ENCODE measurements at regions not wholly inside any gene's neighbourhood (a gene's known extent, or its start where the extent isn't known, plus 50 kb on each side); places are given as distances from the start of the nearest gene placed in this dataset.

DNA sequence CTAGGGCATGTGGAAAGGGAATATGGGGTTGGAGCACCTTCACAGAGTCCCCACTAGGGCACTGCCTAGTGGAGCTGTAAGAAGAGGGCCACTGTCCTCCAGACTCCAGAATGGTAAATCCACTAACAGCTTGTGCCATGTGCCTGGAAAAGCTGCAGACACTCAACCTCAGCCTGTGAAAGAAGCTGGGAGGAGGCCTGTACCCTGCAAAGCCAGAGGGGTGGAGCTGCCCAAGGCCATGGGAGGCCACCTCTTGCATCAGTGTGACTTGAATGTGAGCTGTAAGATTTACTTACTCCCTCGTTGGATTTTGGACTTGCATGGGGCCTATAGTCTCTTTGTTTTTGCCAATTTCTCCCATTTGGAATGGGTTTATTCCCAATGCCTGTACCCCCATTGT, 705.2 kb upstream of the ROBO1 start:
- TF ChIP-seq CTCF (IDR thresholded peaks at IDR 0.05; ENCODE audit: low read depth, low read length, missing control alignments), result no peak
- no peak overlapping the region for H3K4me3 ChIP-seq (replicated peaks; ENCODE audit: low read depth, low read length)
- DNase-seq (ENCODE audit: extremely low read depth, low read depth), result no peak

DNA sequence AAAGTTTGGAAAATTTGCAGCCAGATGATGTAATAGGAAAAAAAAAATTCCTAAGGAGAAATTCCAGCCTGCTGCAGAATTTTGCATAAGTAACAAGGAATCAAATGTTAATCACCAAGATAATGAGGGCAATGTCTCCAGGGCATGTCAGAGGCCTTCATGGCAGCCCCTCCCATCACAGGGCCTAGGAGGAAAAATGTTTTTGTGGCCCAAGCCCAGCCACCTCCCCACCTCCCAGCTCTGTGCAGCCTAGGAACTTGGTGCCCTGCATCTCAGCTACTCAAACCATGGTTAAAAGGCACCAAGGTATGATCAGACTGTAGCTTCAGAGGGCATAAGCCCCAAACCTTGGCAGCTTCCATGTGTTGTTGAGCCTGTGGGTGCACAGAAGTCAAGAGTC, 704.7 kb upstream of the ROBO1 start:
- no peak for DNase-seq (ENCODE audit: extremely low read depth, low read depth)
- H3K4me3 ChIP-seq (replicated peaks; ENCODE audit: low read depth, low read length), result no peak overlapping the region
- TF ChIP-seq CTCF (IDR thresholded peaks at IDR 0.05; ENCODE audit: low read depth, low read length, missing control alignments), result no peak

DNA sequence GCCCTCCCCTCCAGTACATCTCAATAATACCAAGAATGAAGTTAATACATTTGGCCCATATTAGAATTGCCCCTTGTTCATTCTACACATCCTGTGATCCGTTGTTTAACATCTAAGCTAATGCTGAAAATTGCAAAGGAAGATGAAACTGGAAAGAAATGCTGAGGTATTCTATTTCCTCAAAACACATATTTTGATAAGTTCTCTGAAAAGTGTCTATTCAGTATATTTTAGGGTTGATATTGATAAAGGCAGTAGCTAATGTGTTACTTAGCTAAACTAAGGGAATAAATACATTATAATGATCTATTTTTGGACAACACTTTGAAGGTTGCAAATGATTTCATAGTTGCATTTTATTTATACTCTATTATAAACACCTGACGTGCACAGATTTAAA, 702.6 kb upstream of the ROBO1 start:
- no peak overlapping the region for H3K4me3 ChIP-seq (replicated peaks; ENCODE audit: low read depth, low read length)
- DNase-seq (ENCODE audit: extremely low read depth, low read depth), result no peak
- TF ChIP-seq CTCF (IDR thresholded peaks at IDR 0.05; ENCODE audit: low read depth, low read length, missing control alignments), result no peak

GRCh38 chr3:80465746-80466145, 697.9 kb upstream of the ROBO1 start:
- H3K4me3 ChIP-seq (replicated peaks; ENCODE audit: low read depth, low read length), result no peak overlapping the region
- TF ChIP-seq CTCF (IDR thresholded peaks at IDR 0.05; ENCODE audit: low read depth, low read length, missing control alignments), result no peak
- no peak for DNase-seq (ENCODE audit: extremely low read depth, low read depth)

- DNase-seq (ENCODE audit: extremely low read depth, low read depth), result no peak
- no peak overlapping the region for H3K4me3 ChIP-seq (replicated peaks; ENCODE audit: low read depth, low read length)
- no peak for TF ChIP-seq CTCF (IDR thresholded peaks at IDR 0.05; ENCODE audit: low read depth, low read length, missing control alignments)
These were observed 683.6 kb upstream of the ROBO1 start for GRCh38 chr3:80451393-80451792.

DNA sequence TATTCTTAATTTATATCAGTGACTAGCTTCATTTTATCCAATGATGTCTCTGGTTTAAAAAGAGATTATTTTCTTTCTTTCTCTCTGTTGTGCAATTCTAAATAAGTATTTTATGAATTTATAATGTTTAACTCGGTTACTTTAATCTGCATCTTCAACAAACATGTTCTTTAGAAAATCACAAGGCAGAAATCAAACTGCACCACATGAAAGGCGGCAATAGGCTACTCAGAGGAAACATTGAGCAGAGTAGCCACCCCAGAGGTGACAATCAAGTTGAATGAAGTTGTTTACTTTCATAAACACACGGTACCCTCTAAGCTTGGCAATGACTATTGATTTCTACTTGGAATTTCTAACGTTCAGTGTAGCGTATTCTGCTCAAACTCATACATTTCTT, 677.8 kb upstream of the ROBO1 start:
- H3K4me3 ChIP-seq (replicated peaks; ENCODE audit: low read depth, low read length), result no peak overlapping the region
- no peak for TF ChIP-seq CTCF (IDR thresholded peaks at IDR 0.05; ENCODE audit: low read depth, low read length, missing control alignments)
- DNase-seq (ENCODE audit: extremely low read depth, low read depth), result no peak

DNA sequence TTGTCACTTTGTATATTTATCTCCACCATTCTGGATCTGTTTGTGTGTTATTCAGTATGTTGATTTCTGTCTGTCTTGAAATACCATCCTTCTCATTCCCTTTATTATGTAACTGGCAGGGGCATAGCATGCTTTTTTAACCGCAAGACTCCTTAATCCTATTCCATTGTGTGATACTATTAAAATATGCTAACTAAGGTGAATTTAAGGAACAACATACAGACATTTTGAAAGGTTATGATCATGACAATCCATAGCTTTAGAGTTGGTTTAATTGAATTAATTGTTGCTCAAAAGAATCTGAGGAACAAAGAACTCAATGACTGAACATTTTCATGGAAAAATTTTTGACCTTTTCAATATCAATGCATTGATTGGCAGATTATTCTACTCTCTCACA, 677.3 kb upstream of the ROBO1 start:
- H3K4me3 ChIP-seq (replicated peaks; ENCODE audit: low read depth, low read length), result no peak overlapping the region
- DNase-seq (ENCODE audit: extremely low read depth, low read depth), result no peak
- TF ChIP-seq CTCF (IDR thresholded peaks at IDR 0.05; ENCODE audit: low read depth, low read length, missing control alignments), result no peak
